Activated CD4-positive, alpha-beta T cell treated with anti-CD3 and anti-CD28 coated beads, Interleukin-2, amount 50 U/mL, for 4 hours (primary cell): ENCODE measurements at regions not wholly inside any gene's neighbourhood (a gene's known extent, or its start where the extent isn't known, plus 50 kb on each side); places are given as distances from the start of the nearest gene placed in this dataset.

Experiments
- DNase-seq, 2 experiments: peaks; one replicate each; pipeline ENCODE4 v3.0.0-alpha.2; 2020

DNA sequence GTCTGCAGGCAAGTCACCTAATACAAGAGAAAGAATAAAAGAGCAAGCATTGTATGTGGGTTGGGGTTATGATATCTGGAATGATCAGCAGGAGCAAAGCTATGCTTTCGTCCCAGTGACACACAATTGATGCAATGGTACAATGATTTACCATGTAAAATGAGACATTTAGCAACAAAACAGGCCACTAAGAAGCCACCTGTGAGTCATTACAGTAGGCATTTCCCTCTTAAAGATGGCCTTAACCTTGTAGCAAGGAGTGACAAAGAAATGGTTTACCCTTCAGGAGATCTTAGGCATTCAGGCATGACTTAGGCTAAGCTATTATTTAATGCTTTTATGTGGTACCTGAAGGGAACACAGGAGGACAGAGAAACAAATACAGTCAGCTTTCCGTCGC, 373.3 kb upstream of the RBMS3 start:
- DNase-seq, result no peak

DNA sequence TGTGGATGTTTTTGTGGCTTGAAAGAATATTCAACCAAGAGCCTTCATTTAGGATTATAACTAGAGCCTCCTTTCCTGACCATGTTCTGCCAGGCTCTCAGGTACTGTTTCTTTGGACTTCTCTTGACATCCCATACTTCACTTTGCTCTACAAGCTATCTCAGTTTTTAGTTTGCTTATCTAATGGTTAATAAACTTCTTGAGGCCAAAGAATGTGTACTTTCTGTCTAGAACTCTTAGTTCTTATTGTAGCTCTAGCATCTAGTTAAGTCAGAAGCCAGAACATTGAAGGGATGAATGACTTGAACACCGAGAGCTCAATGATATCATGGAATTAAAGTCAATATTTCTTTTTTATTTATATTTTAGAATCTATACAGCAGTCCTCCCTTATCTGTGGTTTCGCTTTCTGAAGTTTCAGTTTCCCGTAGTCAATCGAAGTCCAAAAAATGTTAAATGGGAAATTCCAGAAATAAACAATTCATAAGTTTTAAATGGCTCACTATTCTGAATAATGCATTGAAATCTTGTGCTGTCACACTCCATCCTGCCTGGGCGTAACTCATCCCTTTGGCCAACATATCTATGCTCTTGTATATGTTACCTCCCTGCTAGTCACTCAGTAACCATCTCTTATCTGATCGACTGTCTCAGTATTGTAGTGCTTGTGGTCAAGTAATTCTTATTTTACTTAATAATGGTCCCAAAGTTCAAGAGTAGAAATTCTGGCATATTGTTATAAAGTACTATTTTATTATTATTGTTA, 368.6 kb upstream of the RBMS3 start:
- DNase-seq, result no peak

DNA sequence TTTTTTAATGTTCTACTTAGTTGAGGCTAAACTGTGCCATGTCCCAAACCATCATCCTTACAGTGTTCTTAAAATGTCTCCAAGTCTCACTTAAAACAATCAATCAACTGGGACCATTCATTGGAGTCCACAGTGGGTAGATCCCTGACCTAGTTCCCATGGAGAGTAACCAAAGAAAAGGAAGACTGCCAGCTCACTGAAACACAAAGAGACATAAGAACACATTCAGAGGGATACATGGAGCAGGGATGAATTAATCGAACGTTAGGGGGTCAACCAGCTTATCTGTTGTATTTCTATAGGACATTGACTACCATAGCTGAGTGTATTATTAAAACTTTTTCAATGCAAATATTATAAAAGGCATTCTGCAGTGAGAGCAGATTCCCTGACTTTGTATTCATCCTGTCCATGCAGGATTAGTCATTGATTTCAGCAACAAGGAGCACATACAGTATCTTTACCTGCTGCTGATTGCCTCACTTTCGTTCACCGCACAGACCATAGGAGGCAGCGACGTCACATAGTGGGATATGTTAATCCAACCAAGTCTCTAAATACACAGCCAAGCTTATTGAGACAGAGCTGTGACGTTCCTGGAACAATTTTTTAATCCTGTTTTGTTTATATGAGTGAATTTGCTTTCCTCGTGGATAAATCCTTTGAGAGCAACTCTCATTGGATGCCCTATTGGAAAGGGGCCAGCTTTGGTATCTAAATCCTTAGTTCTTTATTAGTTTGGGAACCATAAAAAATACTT, 364.9 kb upstream of the RBMS3 start:
- DNase-seq, result no peak

DNA sequence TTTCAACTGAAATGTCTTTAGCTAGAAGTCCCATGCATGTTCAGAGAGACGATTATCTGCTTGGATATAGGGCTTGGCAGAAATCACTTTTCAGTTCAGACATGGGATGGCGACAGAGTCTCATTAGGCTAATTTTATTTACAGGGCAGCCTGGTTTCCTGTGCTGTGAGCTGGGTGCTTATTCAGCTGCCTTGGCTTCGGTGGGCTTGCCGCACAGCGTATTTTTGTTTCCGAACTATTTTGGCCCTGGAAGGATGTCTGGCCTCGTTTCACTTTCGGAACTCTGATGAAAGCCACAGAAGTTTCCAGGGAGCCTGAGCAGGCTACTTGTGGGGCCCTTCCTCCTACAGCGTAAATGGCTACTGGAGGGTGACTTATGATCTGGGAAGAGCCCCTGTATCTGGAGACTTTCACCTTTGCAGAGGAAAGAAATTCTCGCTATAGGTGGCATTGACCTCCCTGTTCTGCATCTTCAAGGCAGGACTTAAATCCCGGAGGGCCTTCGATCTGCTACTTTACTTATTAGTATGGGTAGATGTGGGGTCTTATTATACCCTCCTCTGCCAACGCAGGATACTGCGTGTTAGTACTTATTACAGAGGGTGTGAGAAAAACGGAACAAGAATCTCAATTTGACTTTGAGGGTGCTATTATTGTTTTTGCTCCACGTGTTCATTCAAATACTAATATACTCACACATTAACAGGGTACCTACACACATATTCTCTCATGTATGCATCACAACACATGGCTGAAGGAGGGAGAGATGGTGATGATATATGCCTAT, 364.0 kb upstream of the RBMS3 start:
- no peak for DNase-seq

DNA sequence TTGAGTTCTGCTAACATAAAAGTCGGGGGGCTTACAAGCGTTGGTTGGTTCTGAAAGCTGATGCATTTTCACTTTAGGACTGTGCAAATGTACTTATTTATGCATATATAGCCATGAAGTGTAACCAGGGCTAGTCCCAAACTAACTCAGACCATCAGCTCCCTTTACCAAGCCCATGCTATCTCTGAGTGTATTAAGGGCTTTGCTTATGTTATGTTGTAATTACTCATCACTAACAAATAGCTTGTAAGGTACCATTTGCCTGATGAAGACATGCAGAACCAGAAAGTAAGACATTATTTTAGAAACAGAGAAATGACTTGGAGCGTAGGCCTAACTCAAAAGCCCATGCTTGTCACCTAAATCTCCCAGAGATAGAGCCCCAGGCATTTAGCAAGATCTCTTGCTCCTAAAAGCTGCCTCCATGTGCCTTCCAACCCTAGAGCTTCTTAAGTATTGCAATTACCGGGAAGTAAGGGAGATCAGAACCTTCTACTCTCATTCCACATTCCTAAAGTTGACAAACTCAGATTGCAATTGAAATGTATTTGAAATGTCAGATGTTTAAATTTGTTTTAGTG, 362.9 kb upstream of the RBMS3 start:
- DNase-seq, result no peak

DNA sequence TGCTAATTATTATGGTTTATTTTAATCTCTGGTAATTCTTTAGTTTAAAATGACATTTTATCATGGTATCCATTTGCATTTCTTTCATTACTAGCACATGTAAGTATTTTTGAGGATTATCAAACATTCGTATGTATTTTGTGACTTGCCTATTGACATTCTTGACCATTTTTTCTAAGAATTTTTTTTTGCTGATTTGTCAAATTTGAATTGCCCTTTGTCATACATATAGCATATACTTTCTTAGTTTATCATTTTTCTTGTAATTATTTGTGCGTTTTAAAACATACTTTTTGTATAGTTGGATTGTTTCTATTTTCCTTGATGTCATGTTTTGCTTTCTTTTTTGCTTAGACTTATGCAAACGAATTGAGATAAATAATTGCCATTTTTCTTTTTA, 358.5 kb upstream of the RBMS3 start:
- DNase-seq, result no peak

DNA sequence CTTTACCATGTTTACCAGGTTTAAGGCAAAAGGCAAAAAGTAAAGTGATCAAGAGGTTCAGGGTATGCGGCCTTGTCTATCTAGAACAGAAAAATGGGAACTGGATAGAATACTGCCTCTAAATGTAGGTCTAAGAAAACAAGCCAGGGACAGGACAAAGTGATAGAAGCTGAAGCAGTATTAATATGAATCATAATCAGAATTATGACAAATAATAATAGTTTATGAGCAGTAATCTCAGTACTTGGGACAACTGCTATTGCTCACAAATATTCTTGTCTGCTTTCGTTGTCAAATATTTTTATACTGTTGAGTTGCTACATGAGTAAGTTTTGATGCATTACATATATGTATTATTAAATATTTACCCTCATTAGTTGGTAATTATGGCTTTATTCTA, 356.9 kb upstream of the RBMS3 start:
- DNase-seq, result no peak

DNA sequence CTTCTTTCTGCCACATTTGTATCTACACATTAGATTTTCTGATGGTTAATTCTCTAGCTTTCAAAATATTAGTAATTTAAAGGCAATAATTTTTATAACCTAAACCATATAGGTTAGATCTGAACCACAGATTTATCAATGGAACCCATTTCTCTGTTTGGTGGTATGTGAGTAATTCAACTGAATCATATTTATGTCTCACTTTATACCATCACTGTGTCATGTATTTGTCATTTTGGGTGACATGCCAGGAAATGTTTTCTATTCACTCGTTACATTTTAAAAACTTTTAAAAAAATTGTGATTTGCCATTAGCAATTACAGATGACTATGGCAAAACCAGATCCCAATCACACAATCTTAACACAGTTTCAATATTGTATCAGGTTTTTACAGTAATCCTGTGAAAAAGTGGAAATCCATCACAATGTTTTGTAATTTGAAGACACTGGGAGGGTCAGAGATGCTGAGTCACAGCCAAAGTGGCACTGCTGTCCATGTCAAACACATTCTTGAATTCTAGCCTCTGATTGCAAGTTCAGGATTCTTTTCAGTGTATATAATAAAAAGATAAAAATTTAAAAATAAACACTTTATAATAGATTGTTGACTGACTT, 356.0 kb upstream of the RBMS3 start:
- no peak for DNase-seq

DNA sequence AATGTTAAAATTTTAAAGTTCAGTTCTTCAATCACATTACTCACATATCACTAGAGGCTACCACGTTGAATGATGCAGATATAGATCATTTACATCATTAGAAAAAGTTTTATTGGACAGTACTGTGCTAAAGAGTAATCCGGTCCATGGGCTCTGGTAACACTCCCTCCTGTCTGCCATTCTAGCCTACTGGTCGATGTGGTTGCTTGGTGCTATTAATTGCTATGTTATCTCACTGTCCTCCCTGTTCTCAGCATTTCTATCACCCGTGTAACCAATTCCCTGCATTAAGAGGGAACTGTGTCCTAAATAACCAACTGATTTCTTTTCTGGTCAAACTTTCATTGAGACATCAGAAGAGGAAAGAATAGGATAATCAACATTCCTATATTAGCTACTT, 347.5 kb upstream of the RBMS3 start:
- no peak for DNase-seq

DNA sequence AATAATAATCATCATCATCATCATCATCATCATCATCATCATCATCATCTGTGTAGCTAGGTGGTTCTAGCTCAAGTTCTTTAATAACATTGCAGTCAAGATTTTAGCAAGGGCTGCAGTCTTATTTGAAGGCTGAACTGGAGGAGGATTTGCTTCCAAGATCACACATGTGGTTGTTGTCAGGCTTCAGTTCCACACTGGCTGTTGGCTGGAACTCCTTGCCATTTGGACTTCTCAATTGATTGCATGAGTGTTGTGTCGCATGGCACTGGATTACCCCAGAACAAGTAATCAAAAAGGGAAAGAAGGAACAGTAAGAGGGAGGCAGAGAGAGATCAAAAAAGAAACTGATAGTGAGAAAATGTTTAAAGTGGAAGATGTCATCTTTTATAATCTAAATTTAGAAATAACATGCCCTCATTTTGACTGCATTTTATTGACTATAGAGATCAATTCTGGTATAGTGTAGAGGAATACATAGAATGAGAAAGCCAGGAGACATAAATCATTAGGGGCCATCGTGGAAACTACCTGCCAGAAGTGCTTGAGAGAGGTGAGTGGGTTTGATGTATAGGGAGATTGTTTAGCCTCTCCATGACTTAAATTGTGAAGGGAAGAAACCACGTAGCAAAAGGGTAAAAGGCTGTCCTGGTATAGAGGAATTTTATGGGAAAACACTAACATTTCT, 346.6 kb upstream of the RBMS3 start:
- DNase-seq, result no peak

DNA sequence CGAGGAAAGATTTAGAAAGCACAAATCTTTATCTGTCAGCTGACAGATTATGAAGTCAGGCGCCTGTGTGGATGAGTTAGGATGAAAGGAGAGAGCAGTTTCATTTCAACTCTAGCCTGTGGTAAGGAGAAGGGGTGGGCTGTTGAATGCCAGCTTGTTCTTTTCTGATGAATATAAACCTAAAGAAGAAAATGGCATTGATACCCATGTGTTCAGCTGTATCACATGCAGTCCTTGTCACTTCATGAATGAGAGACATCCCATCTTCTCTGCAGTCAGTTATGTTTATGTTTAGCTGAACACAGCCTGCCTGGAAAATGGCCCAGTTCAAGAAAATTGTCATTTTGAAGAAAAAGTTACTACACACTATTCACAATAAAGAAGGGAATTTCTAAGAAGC, 345.7 kb upstream of the RBMS3 start:
- no peak for DNase-seq

DNA sequence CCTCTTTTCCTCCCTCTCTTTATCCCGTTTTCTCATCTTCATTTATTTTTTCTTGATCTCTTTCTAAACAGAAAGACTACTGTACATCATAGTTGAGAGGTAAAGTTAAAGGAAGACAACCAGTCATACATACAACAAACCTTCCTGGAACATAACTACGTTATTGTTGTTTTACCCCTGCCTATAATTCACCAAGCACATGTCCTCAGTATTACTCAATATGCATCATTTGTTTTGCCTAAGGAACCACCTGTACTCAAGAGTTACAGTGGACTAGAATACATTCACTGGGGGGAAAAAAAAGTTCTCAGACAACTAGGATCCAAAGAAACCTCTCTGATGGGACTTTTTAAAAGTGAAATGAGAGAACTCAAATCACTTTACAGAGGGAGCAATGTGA, 344.7 kb upstream of the RBMS3 start:
- DNase-seq, result no peak

DNA sequence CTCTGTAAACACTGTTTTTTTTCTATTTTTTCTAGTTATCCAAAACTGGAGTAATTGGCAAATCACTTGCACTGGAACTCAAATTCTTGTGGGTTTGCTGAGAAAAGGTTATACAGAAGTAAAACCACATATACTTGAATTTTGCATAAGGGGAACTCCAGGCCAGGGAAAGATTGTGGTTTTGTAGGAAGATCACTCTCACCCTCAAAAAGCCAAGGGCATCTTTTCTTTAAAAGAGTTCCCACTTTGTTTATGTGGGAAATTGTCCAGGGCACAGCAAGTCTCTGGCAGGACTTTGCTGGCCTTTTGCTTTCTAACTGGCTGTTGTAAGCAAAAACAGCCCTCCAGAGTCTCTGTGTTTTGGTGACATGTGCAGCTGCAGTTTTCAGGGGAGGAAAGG, 340.3 kb upstream of the RBMS3 start:
- no peak for DNase-seq

DNA sequence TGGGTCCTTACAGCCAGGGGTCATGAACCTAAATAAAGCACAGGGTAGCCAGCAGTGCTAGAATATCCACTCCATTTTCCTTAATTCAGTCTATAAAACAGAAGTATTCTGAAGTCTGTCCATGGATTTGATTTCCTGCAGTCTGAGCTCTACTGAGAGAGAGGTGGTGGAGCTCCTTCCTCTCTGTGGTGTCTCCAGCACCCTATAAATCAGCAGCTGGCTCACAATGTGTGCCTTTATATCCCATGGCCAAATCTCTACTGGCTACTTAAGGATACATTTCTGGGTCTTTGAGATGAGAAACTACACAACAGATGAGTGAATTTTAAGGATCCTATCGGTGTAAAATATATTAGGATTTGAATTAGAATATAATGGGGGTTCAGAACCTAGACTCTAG, 339.9 kb upstream of the RBMS3 start:
- DNase-seq, result no peak

DNA sequence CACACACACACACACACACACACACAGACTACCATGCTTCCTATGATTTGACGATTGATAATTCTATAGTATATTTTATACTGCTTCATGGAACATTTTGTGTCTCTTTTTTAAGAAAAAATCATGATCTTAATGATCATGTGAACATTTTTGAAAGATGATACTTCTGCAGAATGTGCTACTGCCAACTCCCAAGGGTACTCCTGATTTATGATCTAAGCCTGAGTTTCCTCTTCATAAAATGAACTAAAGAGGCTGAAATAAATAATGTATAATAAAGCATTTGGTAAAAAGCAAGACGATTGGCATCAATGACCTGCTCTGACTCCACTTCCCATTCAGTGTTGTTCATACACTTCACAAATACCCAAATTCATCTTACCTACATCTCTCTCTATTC, 333.8 kb upstream of the RBMS3 start:
- DNase-seq, result no peak

DNA sequence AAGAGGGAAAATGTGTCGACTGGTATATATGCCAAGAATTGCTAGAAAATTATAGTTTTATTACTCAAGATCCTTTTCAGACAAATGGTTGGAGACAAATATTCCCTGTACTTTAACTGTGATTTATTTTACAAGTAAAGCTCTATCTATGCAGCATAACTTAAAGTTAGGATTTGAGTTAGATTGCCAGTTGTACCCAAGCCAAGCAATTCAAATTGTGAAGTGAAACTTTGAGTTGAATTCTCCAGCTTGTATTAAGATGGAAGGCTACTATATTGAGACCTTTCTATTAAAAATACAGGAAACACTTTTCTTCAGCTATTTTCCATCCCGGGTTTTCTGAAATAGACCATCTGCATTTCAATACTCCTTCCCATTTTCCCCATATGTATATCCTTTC, 333.1 kb upstream of the RBMS3 start:
- no peak for DNase-seq

DNA sequence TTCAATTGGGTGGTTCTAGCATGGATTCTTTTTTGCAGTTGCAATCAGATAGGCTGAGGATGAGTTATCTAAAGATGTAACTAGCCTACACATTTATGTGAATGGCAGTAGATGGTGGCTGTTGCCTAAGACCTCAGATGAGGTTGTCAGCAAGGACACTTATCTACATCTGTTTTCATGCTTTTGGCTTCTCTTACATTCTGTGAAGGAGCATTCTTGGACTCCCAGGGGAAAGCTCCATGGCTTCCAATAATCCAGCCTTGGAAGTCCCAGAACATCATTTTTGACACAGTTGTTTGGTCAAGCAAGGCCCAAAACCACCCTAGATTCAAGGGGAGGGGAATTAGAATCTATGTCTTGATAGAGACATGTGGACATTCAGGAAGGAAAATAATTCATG, 332.2 kb upstream of the RBMS3 start:
- DNase-seq, result no peak

DNA sequence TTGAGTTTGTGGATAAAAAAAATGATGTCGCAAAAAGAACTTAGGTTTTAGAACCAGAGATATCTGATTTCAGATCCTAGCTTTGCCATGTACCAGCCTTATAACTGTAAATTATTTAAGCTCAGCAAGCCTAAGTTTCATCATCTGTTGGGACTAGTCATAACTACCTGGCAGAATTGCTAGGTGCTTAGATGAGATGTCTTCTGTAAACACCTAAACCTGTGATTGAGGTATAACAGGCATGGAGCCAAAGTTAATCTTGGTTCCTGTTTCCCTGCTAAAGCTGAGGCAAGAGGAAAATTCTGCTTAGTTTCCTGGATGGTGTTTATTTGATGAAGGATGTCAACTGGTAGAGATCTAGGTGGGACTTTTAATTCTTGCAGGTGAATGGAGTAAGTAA, 331.3 kb upstream of the RBMS3 start:
- no peak for DNase-seq

DNA sequence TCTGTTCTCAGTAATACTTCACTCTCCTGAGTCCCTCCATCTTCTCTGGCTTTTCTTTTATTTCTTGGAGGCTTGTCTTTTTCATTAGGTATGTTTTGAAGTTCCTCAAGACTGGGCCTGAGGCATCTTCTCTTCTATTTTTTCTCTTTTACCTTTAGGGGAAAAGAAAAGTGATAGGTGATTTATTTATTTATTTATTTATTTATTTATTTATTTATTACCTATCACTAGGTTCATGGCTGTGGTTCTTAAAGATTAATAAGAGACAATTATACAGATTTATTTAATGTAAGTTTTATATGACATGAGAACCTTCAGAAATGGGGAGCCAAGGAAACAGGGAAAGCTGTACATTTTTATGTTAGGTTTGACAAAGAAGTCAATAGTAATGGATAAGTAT, 330.3 kb upstream of the RBMS3 start:
- no peak for DNase-seq

DNA sequence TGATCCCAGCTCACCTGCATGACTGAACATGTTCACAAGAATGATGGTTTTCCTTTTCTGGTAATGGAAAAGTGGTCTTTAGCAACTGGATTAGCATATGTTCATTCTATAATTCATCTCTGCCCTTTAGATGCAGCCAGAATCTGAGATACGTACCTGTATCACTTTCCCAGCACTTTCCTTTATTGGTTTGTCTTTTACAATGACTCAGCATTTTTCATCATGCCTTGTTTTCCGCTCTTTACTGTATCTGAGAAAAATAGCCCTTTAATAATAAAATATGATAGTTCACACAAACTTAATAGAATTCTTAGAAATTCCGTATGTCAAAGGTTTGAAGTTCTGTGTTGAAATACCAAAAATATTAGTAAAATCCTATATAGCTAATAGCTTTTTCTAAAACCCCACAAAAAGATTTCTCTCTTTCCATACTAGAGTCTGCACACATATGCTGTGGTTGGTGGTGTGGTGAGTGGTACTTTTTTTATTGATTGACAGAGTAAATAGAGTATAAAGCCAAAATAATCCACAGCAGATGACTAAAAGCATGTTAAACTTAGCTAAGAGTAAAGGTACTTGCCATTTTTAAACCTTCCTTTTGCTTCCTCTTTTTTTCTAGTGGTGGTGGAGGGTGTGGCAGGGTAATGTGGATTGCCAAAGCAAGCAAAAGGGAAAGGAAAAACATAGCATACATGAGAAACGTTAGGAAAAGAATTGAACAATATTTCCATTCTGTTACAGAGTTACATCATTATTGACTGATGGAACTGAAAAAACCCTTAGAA, 328.9 kb upstream of the RBMS3 start:
- DNase-seq, result no peak

DNA sequence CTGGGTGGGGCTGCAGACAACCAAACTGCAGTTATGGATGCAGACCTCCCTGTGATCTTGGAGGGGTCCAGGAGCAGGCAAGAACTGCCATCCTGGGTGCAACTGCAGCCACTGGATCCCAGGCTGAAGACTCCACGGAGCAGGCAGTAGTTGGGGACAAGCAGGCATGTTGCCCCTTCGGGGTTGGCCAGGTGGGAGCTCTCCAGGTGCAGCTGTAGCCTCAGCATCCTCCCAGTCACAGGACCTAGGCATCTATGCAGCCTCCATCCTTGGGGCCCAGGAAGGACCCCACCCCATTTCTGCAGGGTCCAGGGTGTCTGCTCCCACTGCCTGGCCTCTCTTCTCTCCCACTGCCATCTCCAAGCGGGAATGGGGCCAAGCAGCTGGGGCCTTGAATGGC, 322.2 kb upstream of the RBMS3 start:
- no peak for DNase-seq

DNA sequence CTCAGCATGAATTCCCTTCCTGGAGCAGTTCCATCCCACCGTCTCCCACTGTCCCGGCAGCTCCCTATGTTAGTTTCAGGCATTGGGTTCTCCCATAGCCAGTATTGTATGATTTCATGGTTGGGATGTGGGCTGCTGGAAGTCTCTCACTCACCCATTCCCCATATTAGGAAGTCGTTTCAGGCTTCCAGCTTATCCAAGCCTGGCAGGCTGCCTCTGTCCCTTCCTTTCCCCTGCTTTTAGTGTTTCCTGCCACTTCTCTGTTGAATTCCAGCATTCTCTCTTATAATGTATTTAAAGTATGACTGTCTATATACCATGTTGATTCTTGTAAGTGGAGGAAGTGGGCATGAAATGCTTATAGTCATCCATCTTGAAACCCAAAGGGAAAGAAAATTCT, 309.7 kb upstream of the RBMS3 start:
- no peak for DNase-seq
